Spleen (tissue), 11 donors: ENCODE measurements at regions not wholly inside any gene's neighbourhood (a gene's known extent, or its start where the extent isn't known, plus 50 kb on each side); places are given as distances from the start of the nearest gene placed in this dataset.
"Not testable (repeated sequence)": the region's sequence is repeated elsewhere in the genome, so short reads cannot be mapped to it uniquely, and the experiment has no call there.

Experiments
- DNase-seq: peaks from one replicate; pipeline ENCODE4 v3.0.0-alpha.2; 2020
- H3K27ac ChIP-seq, 8 donors: fragments of 200-600 bp; sonication (generic) in 7 of 8; 1 replicate in 4 of 8; 2 replicates in 4 of 8; pipeline versions ENCODE4 v1.5.0 to v1.8.0; 2016 to 2021; ENCODE audit warnings: inconsistent platforms in 4 of 8, mild to moderate bottlenecking in 4 of 8, moderate library complexity in 1 of 8
- H3K27me3 ChIP-seq, 7 donors: fragments of 200-600 bp; sonication (generic) in 6 of 7; replicated peaks in 1 of 7; 1 replicate in 4 of 7; 2 replicates in 3 of 7; pipeline versions ENCODE4 v1.5.0 to v1.8.0; 2016 to 2021; ENCODE audit warnings: inconsistent platforms in 3 of 7, mild to moderate bottlenecking in 1 of 7
- H3K36me3 ChIP-seq, 6 donors: fragments of 200-600 bp; sonication (generic) in 5 of 6; 1 replicate in 4 of 6; 2 replicates in 2 of 6; pipeline versions ENCODE4 v1.5.0 to v1.8.0; 2016 to 2021; ENCODE audit warnings: inconsistent platforms in 2 of 6
- H3K4me1 ChIP-seq, 6 donors: fragments of 200-600 bp; sonication (generic) in 5 of 6; 1 replicate in 3 of 6; 2 replicates in 3 of 6; pipeline versions ENCODE4 v1.5.0 to v1.8.0; 2016 to 2021; ENCODE audit warnings: inconsistent platforms in 3 of 6
- H3K4me3 ChIP-seq, 8 donors: fragments of 200-600 bp; sonication (generic) in 7 of 8; 1 replicate in 4 of 8; 2 replicates in 4 of 8; pipeline versions ENCODE4 v1.5.0 to v1.8.0; 2016 to 2021; ENCODE audit warnings: inconsistent platforms in 4 of 8, mild to moderate bottlenecking in 4 of 8, moderate library complexity in 2 of 8
- H3K9me3 ChIP-seq, 8 donors: fragments of 200-600 bp; sonication (generic) in 7 of 8; 1 replicate in 4 of 8; 2 replicates in 4 of 8; pipeline versions ENCODE4 v1.5.0 to v1.8.0; 2016 to 2021; ENCODE audit warnings: inconsistent platforms in 4 of 8
- CTCF ChIP-seq, 11 experiments: fragments of 200-600 bp in 7 of 11; fragments of 450-650 bp in 4 of 11; sonication (generic) in 4 of 11; IDR thresholded peaks in 8 of 11; conservative IDR thresholded peaks in 3 of 11; 1 replicate in 7 of 11; 2 replicates in 4 of 11; pipeline versions ENCODE4 v1.4.0 to v1.8.0; 2016 to 2021; ENCODE audit warnings: antibody characterized with exemption in 11 of 11, inconsistent platforms in 4 of 11, mild to moderate bottlenecking in 1 of 11
- POLR2A ChIP-seq, 3 donors: fragments of 450-650 bp; IDR thresholded peaks; one replicate each; pipeline ENCODE4 v1.5.1; 2017; ENCODE audit warnings: antibody characterized with exemption in 3 of 3, mild to moderate bottlenecking in 1 of 3
- POLR2AphosphoS5 ChIP-seq, 3 donors: sonication (generic); formaldehyde crosslinking; IDR thresholded peaks; one replicate each; pipeline ENCODE4 v1.5.1; 2017; ENCODE audit warnings: antibody characterized with exemption in 3 of 3
- WGBS, 5 donors: extraction: QIAGEN DNeasy Blood & Tissue Kit in 3 of 5; methylation state at CpG; one replicate each; pipeline versions ENCODE4 v1.1.5 to v1.1.7; 2013 to 2018; 5-methylcytosine and 5-hydroxymethylcytosine counted together
- intact Hi-C: fragments of 100-400 bp; cut with DNase I; formaldehyde crosslinking; loops from one replicate; pipeline ENCODE4 v1.15.0; 2023; ENCODE audit warnings: low total_unique reads
- donor health status: healthy with polysubstance abuse.
- donor health status: DM: no; HTN: no; CAD: no; lungs with moderate emphysema.
- donor health status: DM: no; HTN: no; CAD: no.
- donor health status: Bipolar disorder and iron deficiency.
- donor health status: healthy.
- donor health status: DM: no; HTN: no; CAD: no.
- donor health status: DM: yes; HTN: yes; CAD: no.

GRCh38 chr2:13667415-13667757 is 950.6 kb downstream of the TRIB2 start:
- no peak for DNase-seq
- Histone ChIP-seq H3K4me1 (no peaks in the 10 kb centered on the region), H3K27ac (no peak overlapping the region), H3K27me3 (no peaks in the 10 kb centered on the region), H3K36me3 (no peaks in the 10 kb centered on the region), H3K4me3 (no peak overlapping the region), H3K9me3 (peaks cover 0 to 22% (median 0%) of the 10 kb centered on the region in 8 donors)
- intact Hi-C loops: no loop called here
- 77 to 91% (median 86%) methylated on average over 1 of the region's 1 CpG for WGBS, 5 donors
- TF ChIP-seq POLR2A (IDR thresholded peaks at IDR 0.05) (no peak), POLR2AphosphoS5 (IDR thresholded peaks at IDR 0.05) (no peak), CTCF (IDR thresholded peaks at IDR 0.05 in 8 of 11, conservative IDR thresholded peaks at IDR 0.05 in 3 of 11) (no peak)

GRCh38 chr2:13669607-13670006 is 952.9 kb downstream of the TRIB2 start:
- 42 to 51% (median 46%) methylated on average over 3 of the region's 3 CpGs for WGBS, 5 donors

GRCh38 chr2:13673821-13674220 is 957.1 kb downstream of the TRIB2 start:
- DNase-seq, H3K4me1 ChIP-seq, H3K4me3 ChIP-seq, H3K27me3 ChIP-seq, intact Hi-C loops, H3K27ac ChIP-seq, H3K36me3 ChIP-seq: not testable (repeated sequence)
- H3K9me3 ChIP-seq: peaks cover 0 to 30% (median 3%) of the 10 kb centered on the region in 8 donors

More at GRCh38 chr2:13669607-13670006, 952.9 kb downstream of the TRIB2 start:
- intact Hi-C loops: no loop called here
- DNase-seq: no peak
- Histone ChIP-seq H3K4me3 (no peak overlapping the region), H3K9me3 (peaks cover 0 to 25% (median 0%) of the 10 kb centered on the region in 8 donors), H3K36me3 (no peaks in the 10 kb centered on the region), H3K27ac (no peak overlapping the region), H3K4me1 (no peaks in the 10 kb centered on the region), H3K27me3 (no peaks in the 10 kb centered on the region)
- TF ChIP-seq CTCF (IDR thresholded peaks at IDR 0.05 in 8 of 11, conservative IDR thresholded peaks at IDR 0.05 in 3 of 11) (no peak), POLR2AphosphoS5 (IDR thresholded peaks at IDR 0.05) (no peak), POLR2A (IDR thresholded peaks at IDR 0.05) (no peak)

- no peak overlapping the region for H3K27ac ChIP-seq
- H3K9me3 ChIP-seq: peaks cover 0 to 30% (median 7%) of the 10 kb centered on the region in 8 donors
- no peaks in the 10 kb centered on the region for H3K4me1 ChIP-seq
- no peak overlapping the region for H3K4me3 ChIP-seq
- no peak for DNase-seq
- H3K27me3 ChIP-seq: no peaks in the 10 kb centered on the region
- intact Hi-C loops: no loop called here
- 60 to 74% (median 69%) methylated on average over 2 of the region's 2 CpGs for WGBS, 5 donors
- H3K36me3 ChIP-seq: no peaks in the 10 kb centered on the region
- no peak for TF ChIP-seq CTCF (IDR thresholded peaks at IDR 0.05 in 8 of 11, conservative IDR thresholded peaks at IDR 0.05 in 3 of 11)
- TF ChIP-seq POLR2AphosphoS5 (IDR thresholded peaks at IDR 0.05): no peak
- TF ChIP-seq POLR2A (IDR thresholded peaks at IDR 0.05): no peak
Observed at GRCh38 chr2:13676269-13676668, 956.2 kb upstream of the LRATD1 start.

- Histone ChIP-seq H3K27ac (no peak overlapping the region), H3K4me3 (no peak overlapping the region), H3K36me3 (no peaks in the 10 kb centered on the region), H3K27me3 (no peaks in the 10 kb centered on the region), H3K4me1 (no peaks in the 10 kb centered on the region), H3K9me3 (peaks cover under 1 to 48% (median 20%) of the 10 kb centered on the region in 8 donors)
- TF ChIP-seq CTCF (IDR thresholded peaks at IDR 0.05 in 8 of 11, conservative IDR thresholded peaks at IDR 0.05 in 3 of 11) (no peak), POLR2AphosphoS5 (IDR thresholded peaks at IDR 0.05) (no peak), POLR2A (IDR thresholded peaks at IDR 0.05) (no peak)
- intact Hi-C loops: no loop called here
- no peak for DNase-seq
Observed at GRCh38 chr2:13681936-13682335, 950.6 kb upstream of the LRATD1 start.
